ENCODE measurements at regions not wholly inside any gene's neighbourhood (a gene's known extent, or its start where the extent isn't known, plus 50 kb on each side); places are given as distances from the start of the nearest gene placed in this dataset.

GRCh38 chr3:154062513-154062912 lies 58.7 kb upstream of the ARHGEF26 start:
- no peaks in the 10 kb centered on the region for H3K36me3 ChIP-seq
- ATAC-seq: no peak
- intact Hi-C loops (cut with DNase I): no loop called here
- no peak for DNase-seq
- H3K27ac ChIP-seq: no peak overlapping the region
- no peaks in the 10 kb centered on the region for H3K27me3 ChIP-seq
- TF ChIP-seq, protein P1, sequence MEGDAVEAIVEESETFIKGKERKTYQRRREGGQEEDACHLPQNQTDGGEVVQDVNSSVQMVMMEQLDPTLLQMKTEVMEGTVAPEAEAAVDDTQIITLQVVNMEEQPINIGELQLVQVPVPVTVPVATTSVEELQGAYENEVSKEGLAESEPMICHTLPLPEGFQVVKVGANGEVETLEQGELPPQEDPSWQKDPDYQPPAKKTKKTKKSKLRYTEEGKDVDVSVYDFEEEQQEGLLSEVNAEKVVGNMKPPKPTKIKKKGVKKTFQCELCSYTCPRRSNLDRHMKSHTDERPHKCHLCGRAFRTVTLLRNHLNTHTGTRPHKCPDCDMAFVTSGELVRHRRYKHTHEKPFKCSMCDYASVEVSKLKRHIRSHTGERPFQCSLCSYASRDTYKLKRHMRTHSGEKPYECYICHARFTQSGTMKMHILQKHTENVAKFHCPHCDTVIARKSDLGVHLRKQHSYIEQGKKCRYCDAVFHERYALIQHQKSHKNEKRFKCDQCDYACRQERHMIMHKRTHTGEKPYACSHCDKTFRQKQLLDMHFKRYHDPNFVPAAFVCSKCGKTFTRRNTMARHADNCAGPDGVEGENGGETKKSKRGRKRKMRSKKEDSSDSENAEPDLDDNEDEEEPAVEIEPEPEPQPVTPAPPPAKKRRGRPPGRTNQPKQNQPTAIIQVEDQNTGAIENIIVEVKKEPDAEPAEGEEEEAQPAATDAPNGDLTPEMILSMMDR (IDR thresholded peaks at IDR 0.05): no peak
- no peaks in the 10 kb centered on the region for H3K9me3 ChIP-seq
- H3K4me1 ChIP-seq: no peaks in the 10 kb centered on the region
- H3K4me3 ChIP-seq: no peak overlapping the region

GRCh38 chr3:154071146-154071545 lies 50.0 kb upstream of the ARHGEF26 start:
- intact Hi-C loops (cut with DNase I): no loop called here
- Histone ChIP-seq H3K4me1 (no peaks in the 10 kb centered on the region), H3K27ac (no peak overlapping the region), H3K27me3 (no peaks in the 10 kb centered on the region), H3K9me3 (no peaks in the 10 kb centered on the region), H3K4me3 (no peak overlapping the region), H3K36me3 (no peaks in the 10 kb centered on the region)
- ATAC-seq (no peak), DNase-seq (no peak)
- TF ChIP-seq, protein P1 (IDR thresholded peaks at IDR 0.05): no peak
